CD14-positive monocyte (primary cell): ENCODE measurements at regions not wholly inside any gene's neighbourhood (a gene's known extent, or its start where the extent isn't known, plus 50 kb on each side); places are given as distances from the start of the nearest gene placed in this dataset.
"Not testable (repeated sequence)": the region's sequence is repeated elsewhere in the genome, so short reads cannot be mapped to it uniquely, and the experiment has no call there.

Experiments used
- DNase-seq, 3 donors: peaks; one replicate each; pipeline ENCODE4 v3.0.0-alpha.2; 2011 to 2022
- H2AFZ ChIP-seq: 2 replicates; pipeline ENCODE4 v1.6.0; 2012; ENCODE audit warnings: mild to moderate bottlenecking, low read depth, low read length, inconsistent platforms; ENCODE audit not compliant: insufficient read depth, poor library complexity, severe bottlenecking
- H3K27ac ChIP-seq, 2 donors: 1 replicate in 1 of 2; 2 replicates in 1 of 2; pipeline ENCODE4 v1.5.1; 2012 to 2013; ENCODE audit warnings: low read length in 2 of 2, control low read depth in 1 of 2, inconsistent platforms in 1 of 2, low read depth in 1 of 2, mild to moderate bottlenecking in 1 of 2
- H3K27me3 ChIP-seq, 2 donors: one replicate each; pipeline versions ENCODE4 v1.6.0 to v1.6.1; 2011 to 2013; ENCODE audit warnings: low read length in 2 of 2; ENCODE audit not compliant: control insufficient read depth in 2 of 2, insufficient read depth in 2 of 2
- H3K36me3 ChIP-seq, 2 donors: replicated peaks in 1 of 2; 1 replicate in 1 of 2; 2 replicates in 1 of 2; pipeline versions ENCODE4 v1.5.1 to v1.6.1; 2012 to 2013; ENCODE audit warnings: low read length in 2 of 2, control low read depth in 1 of 2, inconsistent platforms in 1 of 2, mild to moderate bottlenecking in 1 of 2; ENCODE audit not compliant: insufficient read depth in 2 of 2, control insufficient read depth in 1 of 2
- H3K4me1 ChIP-seq, 2 donors: 1 replicate in 1 of 2; 2 replicates in 1 of 2; pipeline versions ENCODE4 v1.5.1 to v1.6.1; 2012 to 2013; ENCODE audit warnings: low read length in 2 of 2, control low read depth in 1 of 2, inconsistent platforms in 1 of 2, mild to moderate bottlenecking in 1 of 2, moderate library complexity in 1 of 2; ENCODE audit not compliant: insufficient read depth in 2 of 2, control insufficient read depth in 1 of 2
- H3K4me2 ChIP-seq: replicated peaks from 2 replicates; pipeline ENCODE3; 2012; ENCODE audit warnings: low read length, moderate library complexity, mild to moderate bottlenecking; ENCODE audit not compliant: poor library complexity, severe bottlenecking; ENCODE audit errors: extremely low read depth
- H3K4me3 ChIP-seq, 3 experiments: fragments of 200-600 bp in 1 of 3; sonication (generic) in 1 of 3; replicated peaks in 1 of 3; 1 replicate in 2 of 3; 2 replicates in 1 of 3; pipeline ENCODE4 v1.5.1; 2011 to 2013; ENCODE audit warnings: low read length in 3 of 3, mild to moderate bottlenecking in 3 of 3, control low read depth in 2 of 3, low read depth in 2 of 3, inconsistent platforms in 1 of 3, moderate library complexity in 1 of 3
- H3K79me2 ChIP-seq: 2 replicates; pipeline ENCODE4 v1.6.0; 2012; ENCODE audit warnings: mild to moderate bottlenecking, control low read depth, inconsistent platforms, low read length, moderate library complexity; ENCODE audit not compliant: insufficient read depth
- H3K9ac ChIP-seq: 2 replicates; pipeline ENCODE4 v1.6.0; 2017; ENCODE audit warnings: low read length, mild to moderate bottlenecking; ENCODE audit not compliant: insufficient read depth, poor library complexity, severe bottlenecking
- H3K9me3 ChIP-seq, 2 donors: replicated peaks in 1 of 2; 1 replicate in 1 of 2; 2 replicates in 1 of 2; pipeline versions ENCODE4 v1.5.1 to v1.6.1; 2012 to 2013; ENCODE audit warnings: low read length in 2 of 2, control low read depth in 1 of 2; ENCODE audit not compliant: control insufficient read depth in 1 of 2, insufficient read depth in 1 of 2
- H4K20me1 ChIP-seq: 2 replicates; pipeline ENCODE4 v1.6.0; 2012; ENCODE audit warnings: mild to moderate bottlenecking, low read length, control low read depth, moderate library complexity; ENCODE audit not compliant: insufficient read depth
- H3K27ac Mint-ChIP-seq, 7 donors: one replicate each; pipeline ENCODE4 v1.8.0; 2020; ENCODE audit warnings: mild to moderate bottlenecking in 7 of 7, mixed read lengths in 7 of 7, moderate library complexity in 6 of 7, inconsistent platforms in 2 of 7
- H3K27me3 Mint-ChIP-seq, 3 donors: one replicate each; pipeline ENCODE4 v1.8.0; 2021 to 2022; ENCODE audit warnings: low read depth in 3 of 3, mild to moderate bottlenecking in 3 of 3, mixed read lengths in 3 of 3, moderate library complexity in 3 of 3, inconsistent platforms in 1 of 3
- H3K36me3 Mint-ChIP-seq, 2 donors: one replicate each; pipeline ENCODE4 v1.8.0; 2020; ENCODE audit warnings: mixed read lengths in 2 of 2, inconsistent platforms in 1 of 2, mild to moderate bottlenecking in 1 of 2
- H3K4me1 Mint-ChIP-seq: one replicate; pipeline ENCODE4 v1.8.0; 2020; ENCODE audit warnings: mild to moderate bottlenecking, mixed read lengths
- H3K4me3 Mint-ChIP-seq, 2 donors: one replicate each; pipeline ENCODE4 v1.8.0; 2020; ENCODE audit warnings: mild to moderate bottlenecking in 2 of 2, mixed read lengths in 2 of 2, moderate library complexity in 1 of 2
- H3K9me3 Mint-ChIP-seq, 7 donors: one replicate each; pipeline ENCODE4 v1.8.0; 2020 to 2022; ENCODE audit warnings: mixed read lengths in 7 of 7, mild to moderate bottlenecking in 6 of 7, moderate library complexity in 6 of 7, inconsistent platforms in 2 of 7
- CTCF ChIP-seq: fragments of 200-600 bp; IDR thresholded peaks from one replicate; pipeline ENCODE4 v1.8.0; 2022; ENCODE audit warnings: antibody characterized with exemption, mild to moderate bottlenecking
- WGBS: methylation state at CpG from one replicate; pipeline ENCODE4 v1.1.5; 2013; ENCODE audit warnings: missing lambda C conversion rate; ENCODE audit not compliant: insufficient coverage; 5-methylcytosine and 5-hydroxymethylcytosine counted together
- intact Hi-C, 2 donors: fragments of 100-400 bp; cut with micrococcal nuclease; formaldehyde crosslinking; loops; one replicate each; pipeline versions ENCODE4 v1.15.0 to v1.15.1; 2023

- no peak overlapping the region for H3K4me3 Mint-ChIP-seq
- no peaks in the 10 kb centered on the region for H3K79me2 ChIP-seq
- no peak overlapping the region for H3K4me3 ChIP-seq
- no peak overlapping the region for H3K27ac Mint-ChIP-seq
- peaks cover 3 to 8% (median 6%) of the 10 kb centered on the region in 3 donors for H3K27me3 Mint-ChIP-seq
- H3K4me1 Mint-ChIP-seq, result peaks cover 7% of the 10 kb centered on the region
- H3K9me3 ChIP-seq, result no peaks in the 10 kb centered on the region
- no peaks in the 10 kb centered on the region for H3K4me1 ChIP-seq
- TF ChIP-seq CTCF, result no peak
- no peak overlapping the region for H3K9ac ChIP-seq
- no peaks in the 10 kb centered on the region for H4K20me1 ChIP-seq
- H3K36me3 ChIP-seq, result no peaks in the 10 kb centered on the region
- no peaks in the 10 kb centered on the region for H3K36me3 Mint-ChIP-seq
- no peaks in the 10 kb centered on the region for H3K27me3 ChIP-seq
- DNase-seq, result no peak
- H3K4me2 ChIP-seq, result no peak overlapping the region
- no peak overlapping the region for H3K27ac ChIP-seq
- H2AFZ ChIP-seq, result no peak overlapping the region
- intact Hi-C loops, result no loop called here
- WGBS, result 89% methylated on average over 33 of the region's 34 CpGs
- no peaks in the 10 kb centered on the region for H3K9me3 Mint-ChIP-seq
Observed at GRCh38 chr15:77898811-77899730, 178.4 kb downstream of the TBC1D2B start.

GRCh38 chr15:77897896-77898406, 179.6 kb downstream of the TBC1D2B start:
- no peak for DNase-seq
- no peak overlapping the region for H3K4me2 ChIP-seq
- no peak overlapping the region for H3K27ac Mint-ChIP-seq
- no peaks in the 10 kb centered on the region for H3K9me3 ChIP-seq
- H3K27me3 Mint-ChIP-seq, result peaks cover 3 to 9% (median 6%) of the 10 kb centered on the region in 3 donors
- H3K27me3 ChIP-seq, result no peaks in the 10 kb centered on the region
- no peaks in the 10 kb centered on the region for H3K9me3 Mint-ChIP-seq
- H3K4me1 Mint-ChIP-seq, result peaks cover 7% of the 10 kb centered on the region
- H3K4me3 Mint-ChIP-seq, result no peak overlapping the region
- no peaks in the 10 kb centered on the region for H4K20me1 ChIP-seq
- WGBS, result 98% methylated on average over 10 of the region's 12 CpGs
- H3K4me3 ChIP-seq, result no peak overlapping the region
- no peaks in the 10 kb centered on the region for H3K79me2 ChIP-seq
- H3K9ac ChIP-seq, result no peak overlapping the region
- no peaks in the 10 kb centered on the region for H3K36me3 ChIP-seq
- H3K4me1 ChIP-seq, result no peaks in the 10 kb centered on the region
- H3K36me3 Mint-ChIP-seq, result no peaks in the 10 kb centered on the region
- H3K27ac ChIP-seq, result no peak overlapping the region
- intact Hi-C loops, result no loop called here
- H2AFZ ChIP-seq, result no peak overlapping the region
- no peak for TF ChIP-seq CTCF

- H3K4me1 Mint-ChIP-seq, H3K9me3 Mint-ChIP-seq, H4K20me1 ChIP-seq, H3K27me3 Mint-ChIP-seq, H3K4me1 ChIP-seq, H2AFZ ChIP-seq, H3K9ac ChIP-seq, H3K27ac ChIP-seq, H3K36me3 ChIP-seq, H3K4me3 ChIP-seq, H3K27ac Mint-ChIP-seq, H3K4me2 ChIP-seq, H3K36me3 Mint-ChIP-seq, DNase-seq, intact Hi-C loops, H3K4me3 Mint-ChIP-seq, H3K27me3 ChIP-seq, H3K9me3 ChIP-seq, H3K79me2 ChIP-seq: not testable (repeated sequence)
- WGBS, result 97% methylated on average over 36 of the region's 37 CpGs
Observed at GRCh38 chr15:77897113-77897895, 180.2 kb downstream of the TBC1D2B start.
